ENCODE measurements at regions not wholly inside any gene's neighbourhood (a gene's known extent, or its start where the extent isn't known, plus 50 kb on each side); places are given as distances from the start of the nearest gene placed in this dataset.
A peak's percentile ranks its signal among the peaks of the same experiment; 100 is the strongest.
"Not testable (repeated sequence)": the region's sequence is repeated elsewhere in the genome, so short reads cannot be mapped to it uniquely, and the experiment has no call there.

GRCh38 chr9:115781070-115781736, 372.4 kb upstream of the PAPPA start:
- peak; percentile 24 for DNase-seq (ENCODE audit: low read depth)
- no peak overlapping the region for H3K4me3 ChIP-seq (ENCODE audit: low read depth, low read length)

GRCh38 chr9:115786321-115786720, 367.3 kb upstream of the PAPPA start:
- no peak overlapping the region for H3K4me3 ChIP-seq (ENCODE audit: low read depth, low read length)
- peak; percentile 36 for DNase-seq (ENCODE audit: low read depth)

DNA sequence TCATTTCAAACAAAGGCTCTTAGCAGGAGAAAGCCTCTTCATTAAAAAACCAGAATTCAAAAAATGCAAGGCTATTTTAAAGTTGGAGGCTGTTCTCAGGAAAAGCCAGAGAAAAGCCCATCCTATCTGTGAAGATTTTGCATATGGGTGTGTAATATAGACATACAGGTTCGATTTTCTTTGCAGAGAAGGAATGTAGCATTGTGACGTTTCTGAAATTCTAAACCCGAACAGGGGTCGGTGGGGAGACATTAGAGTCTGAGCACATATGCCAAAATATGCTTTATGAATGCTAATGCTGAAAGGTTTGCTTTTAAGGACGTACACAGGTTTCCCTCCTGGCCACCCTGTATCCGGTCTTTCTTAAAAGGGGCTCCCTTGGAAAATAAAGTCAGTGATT, 363.1 kb upstream of the PAPPA start:
- DNase-seq (ENCODE audit: low read depth) = no peak

GRCh38 chr9:115794921-115795475, 358.6 kb upstream of the PAPPA start:
- no peak overlapping the region for H3K4me3 ChIP-seq (ENCODE audit: low read depth, low read length)
- DNase-seq (ENCODE audit: low read depth) = no peak

More for the DNA sequence above, 363.1 kb upstream of the PAPPA start:
- H3K4me3 ChIP-seq (ENCODE audit: low read depth, low read length) = no peak overlapping the region

DNA sequence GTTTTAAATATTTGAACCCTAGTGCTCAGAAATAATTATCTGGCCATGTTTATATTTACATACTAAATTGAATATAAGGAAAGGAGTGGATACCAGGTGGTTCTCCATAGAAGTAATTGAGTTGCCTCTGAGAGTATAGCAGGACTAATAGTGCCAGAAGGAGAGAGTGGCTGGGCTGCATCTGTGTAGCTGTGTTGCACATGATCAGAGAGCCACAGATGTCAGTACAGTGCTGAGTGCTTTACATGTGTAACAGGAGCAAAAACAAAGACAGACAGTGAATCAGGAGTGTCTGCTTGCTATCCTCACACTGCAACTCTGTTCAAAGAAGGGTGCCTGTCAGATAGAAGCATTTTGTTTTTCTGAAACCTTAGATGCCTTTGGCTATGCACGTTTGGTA, 353.9 kb upstream of the PAPPA start:
- no peak overlapping the region for H3K4me3 ChIP-seq (ENCODE audit: low read depth, low read length)
- DNase-seq (ENCODE audit: low read depth) = no peak

DNA sequence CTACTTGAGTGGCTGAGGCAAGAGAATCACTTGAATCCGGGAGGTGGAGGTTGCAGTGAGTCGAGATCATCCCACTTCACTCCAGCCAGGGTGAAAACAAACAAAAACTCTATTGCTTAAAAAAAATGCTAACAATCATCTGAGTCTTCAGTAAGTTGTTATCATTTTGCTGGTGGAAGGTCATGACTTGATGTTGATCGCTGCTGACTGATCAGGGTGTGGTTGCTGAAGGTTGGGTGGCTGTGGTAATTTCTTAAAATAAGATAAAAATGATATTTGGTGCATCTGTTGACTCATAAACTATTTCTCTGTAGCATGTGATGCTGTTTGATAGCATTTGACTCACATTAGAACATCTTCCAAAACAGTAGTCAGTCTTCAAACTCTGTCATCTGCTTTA, 349.4 kb upstream of the PAPPA start:
- DNase-seq (ENCODE audit: low read depth) = no peak
- H3K4me3 ChIP-seq (ENCODE audit: low read depth, low read length) = no peak overlapping the region

- peak; percentile 12 for DNase-seq (ENCODE audit: low read depth)
- no peak overlapping the region for H3K4me3 ChIP-seq (ENCODE audit: low read depth, low read length)
Measured at GRCh38 chr9:115808108-115808507, 345.5 kb upstream of the PAPPA start.

GRCh38 chr9:115808695-115809094, 344.9 kb upstream of the PAPPA start:
- DNase-seq (ENCODE audit: low read depth) = peak; percentile 17
- H3K4me3 ChIP-seq (ENCODE audit: low read depth, low read length) = no peak overlapping the region

GRCh38 chr9:115810166-115810565, 343.4 kb upstream of the PAPPA start:
- no peak for DNase-seq (ENCODE audit: low read depth)
- no peak overlapping the region for H3K4me3 ChIP-seq (ENCODE audit: low read depth, low read length)

DNA sequence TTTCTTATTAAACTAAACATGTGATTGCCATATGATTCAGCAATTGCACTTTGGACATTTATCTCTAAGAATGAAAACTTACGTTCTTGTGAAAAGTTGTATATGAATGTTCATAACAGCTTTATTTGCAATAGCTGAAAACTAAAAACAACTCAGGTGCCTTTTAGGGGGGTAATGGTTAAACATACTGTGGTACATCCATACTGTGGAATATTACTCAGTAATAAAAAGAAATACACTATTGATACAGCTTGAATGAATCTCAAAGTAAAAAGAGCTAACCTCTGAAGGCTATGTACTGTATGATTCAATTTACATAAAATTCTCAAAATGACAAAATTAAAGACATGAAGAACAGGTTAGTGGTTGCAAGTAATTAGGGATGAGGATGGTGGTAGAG, 339.5 kb upstream of the PAPPA start:
- no peak for DNase-seq (ENCODE audit: low read depth)
- no peak overlapping the region for H3K4me3 ChIP-seq (ENCODE audit: low read depth, low read length)

DNA sequence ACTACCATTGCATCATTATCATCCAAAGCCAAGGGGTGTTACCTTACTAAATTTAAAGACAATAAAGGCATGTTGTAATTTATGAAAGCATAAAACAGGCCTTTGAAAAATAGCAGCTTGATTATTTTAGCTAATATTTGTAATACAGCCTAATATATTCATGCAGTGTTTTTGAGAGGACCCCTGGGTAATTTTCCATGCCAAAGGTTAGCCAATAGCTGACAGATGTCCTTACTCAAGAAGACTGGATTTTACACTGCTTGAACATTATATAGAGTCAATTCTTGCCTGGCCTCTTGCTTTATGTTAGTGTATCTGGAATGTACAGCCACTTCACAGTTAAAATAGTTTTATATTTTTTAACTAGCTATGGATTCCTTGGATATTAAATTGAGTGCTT, 337.8 kb upstream of the PAPPA start:
- DNase-seq (ENCODE audit: low read depth) = no peak
- no peak overlapping the region for H3K4me3 ChIP-seq (ENCODE audit: low read depth, low read length)

DNA sequence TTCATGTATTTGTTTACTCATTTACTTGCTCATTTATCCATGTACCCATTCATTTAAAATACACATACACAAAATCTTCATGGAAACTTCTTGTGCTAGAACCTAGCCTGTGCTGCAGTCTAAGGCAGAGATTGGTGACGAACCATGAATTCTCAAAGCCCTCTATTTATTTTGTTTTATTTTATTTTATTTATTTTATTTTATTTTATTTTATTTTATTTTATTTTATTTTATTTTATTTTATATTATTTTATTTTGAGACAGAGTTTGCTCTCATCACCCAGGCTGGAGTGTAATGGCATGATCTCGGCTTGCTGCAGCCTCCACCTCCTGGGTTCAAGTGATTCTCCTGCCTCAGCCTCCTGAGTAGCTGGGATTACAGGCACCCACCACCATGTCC, 334.9 kb upstream of the PAPPA start:
- not testable (repeated sequence) for H3K4me3 ChIP-seq (ENCODE audit: low read depth, low read length); DNase-seq (ENCODE audit: low read depth)

- no peak for DNase-seq (ENCODE audit: low read depth)
- H3K4me3 ChIP-seq (ENCODE audit: low read depth, low read length) = no peak overlapping the region
Measured at GRCh38 chr9:115832031-115832430, 321.6 kb upstream of the PAPPA start.

DNA sequence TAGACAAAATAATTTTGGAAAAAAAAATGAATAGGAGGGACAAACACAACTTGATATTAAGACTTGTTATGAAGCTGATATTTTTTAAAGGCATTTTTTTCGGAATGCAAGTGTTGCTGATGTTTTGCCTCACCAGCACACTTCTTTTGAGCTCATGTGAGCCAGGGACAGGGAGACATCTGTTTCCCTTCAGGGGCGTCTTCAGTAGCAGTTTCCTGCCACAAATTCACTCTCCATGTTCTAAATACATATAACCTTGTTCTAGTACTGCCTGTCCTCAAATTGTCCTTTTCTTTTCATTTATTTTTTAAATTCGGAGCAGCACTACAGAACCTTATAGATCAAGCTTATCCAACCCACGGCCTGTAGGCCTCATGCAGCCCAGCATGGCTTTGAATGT, 316.0 kb upstream of the PAPPA start:
- no peak overlapping the region for H3K4me3 ChIP-seq (ENCODE audit: low read depth, low read length)
- no peak for DNase-seq (ENCODE audit: low read depth)

- no peak overlapping the region for H3K4me3 ChIP-seq (ENCODE audit: low read depth, low read length)
- DNase-seq (ENCODE audit: low read depth) = no peak
Measured at GRCh38 chr9:115838417-115838816, 315.2 kb upstream of the PAPPA start.

- not testable (repeated sequence) for H3K4me3 ChIP-seq (ENCODE audit: low read depth, low read length); DNase-seq (ENCODE audit: low read depth)
Measured at GRCh38 chr9:115844433-115844832, 309.2 kb upstream of the PAPPA start.

DNA sequence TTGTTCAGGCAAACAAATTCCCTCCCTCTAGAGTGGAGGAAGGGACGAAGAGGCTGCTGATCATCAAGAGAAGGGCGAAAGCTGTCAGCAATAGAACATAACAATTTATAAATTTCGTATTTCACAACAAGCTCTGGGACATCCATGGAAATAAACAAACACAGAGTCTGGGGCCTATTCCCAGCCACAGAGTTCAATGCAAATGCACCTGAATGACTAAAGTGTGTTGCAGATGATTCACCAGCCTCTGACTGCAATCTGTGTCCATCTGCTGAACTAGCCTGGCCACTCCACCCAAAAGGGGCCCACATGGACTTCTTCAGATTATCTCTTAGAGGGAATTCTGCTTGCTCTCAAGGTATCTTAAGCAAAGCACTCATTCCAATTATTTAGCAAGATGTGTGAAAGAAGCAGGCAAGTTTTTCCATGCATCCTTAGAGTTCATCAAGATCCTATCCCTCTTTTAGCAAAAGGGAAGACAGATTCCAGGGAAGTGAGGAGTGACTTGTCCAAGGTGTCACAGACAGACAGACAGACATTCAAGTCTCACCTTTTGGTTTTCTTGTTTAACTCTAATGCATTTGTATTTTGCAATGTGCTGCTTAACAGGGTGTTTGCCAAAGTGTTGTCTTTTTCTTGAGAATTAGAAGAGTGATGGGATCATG, 307.8 kb upstream of the PAPPA start:
- H3K4me3 ChIP-seq (ENCODE audit: low read depth, low read length) = no peak overlapping the region
- DNase-seq (ENCODE audit: low read depth) = peak; percentile 88

DNA sequence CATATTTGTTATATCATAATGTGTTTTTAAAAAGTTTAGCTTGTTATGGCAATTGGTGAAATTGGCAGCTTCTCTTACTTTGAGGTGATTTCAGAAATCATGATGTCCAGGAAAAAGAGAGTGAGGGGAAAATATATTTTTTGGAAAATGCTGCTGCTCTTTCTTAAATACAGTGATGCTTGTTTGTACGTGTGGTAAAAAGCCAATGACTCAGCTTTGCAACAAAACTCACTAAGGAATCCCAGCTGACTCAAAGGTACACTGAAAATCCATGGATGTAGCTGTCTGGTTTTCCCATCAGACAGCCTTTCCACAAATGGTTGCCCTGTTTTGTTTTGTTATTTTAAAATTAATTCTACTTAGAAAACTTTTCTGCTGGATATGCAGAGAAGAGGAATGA, 306.4 kb upstream of the PAPPA start:
- no peak overlapping the region for H3K4me3 ChIP-seq (ENCODE audit: low read depth, low read length)
- DNase-seq (ENCODE audit: low read depth) = peak; percentile 44

- DNase-seq (ENCODE audit: low read depth) = no peak
- H3K4me3 ChIP-seq (ENCODE audit: low read depth, low read length) = no peak overlapping the region
Measured at GRCh38 chr9:115849679-115850412, 303.7 kb upstream of the PAPPA start.

- peak; percentile 59 for DNase-seq (ENCODE audit: low read depth)
- H3K4me3 ChIP-seq (ENCODE audit: low read depth, low read length) = no peak overlapping the region
Measured at GRCh38 chr9:115850548-115851304, 302.9 kb upstream of the PAPPA start.

Data from skeletal muscle cell (primary cell).